GM12872 (cell line): ENCODE measurements at regions not wholly inside any gene's neighbourhood (a gene's known extent, or its start where the extent isn't known, plus 50 kb on each side); places are given as distances from the start of the nearest gene placed in this dataset.

Source experiments
- CTCF ChIP-seq: IDR thresholded peaks from 3 replicates; pipeline ENCODE4 v1.5.1; 2011; ENCODE audit warnings: low read depth, mild to moderate bottlenecking, low read length, moderate library complexity; ENCODE audit not compliant: insufficient read depth

- no peak for TF ChIP-seq CTCF
Observed at GRCh38 chr22:49510718-49511117, 317.0 kb downstream of the BRD1 start.

- no peak for TF ChIP-seq CTCF
Observed at GRCh38 chr22:49509016-49509415, 318.7 kb downstream of the BRD1 start.

GRCh38 chr22:49508561-49508960 is 319.1 kb downstream of the BRD1 start:
- no peak for TF ChIP-seq CTCF

- no peak for TF ChIP-seq CTCF
Observed at GRCh38 chr22:49507607-49508292, 319.9 kb downstream of the BRD1 start.

- no peak for TF ChIP-seq CTCF
Observed at GRCh38 chr22:49506010-49506400, 321.7 kb downstream of the BRD1 start.

- TF ChIP-seq CTCF = no peak
Observed at GRCh38 chr22:49505337-49506009, 322.2 kb downstream of the BRD1 start.

GRCh38 chr22:49503896-49504521 is 323.7 kb downstream of the BRD1 start:
- TF ChIP-seq CTCF = no peak
